ENCODE measurements at regions not wholly inside any gene's neighbourhood (a gene's known extent, or its start where the extent isn't known, plus 50 kb on each side); places are given as distances from the start of the nearest gene placed in this dataset.

- DNase-seq (ENCODE audit: low spot score): no peak
These were observed 145.5 kb downstream of the WNT5A start for GRCh38 chr3:55341502-55342031.

- no peak for DNase-seq (ENCODE audit: low spot score)
These were observed 147.3 kb downstream of the WNT5A start for GRCh38 chr3:55339819-55340218.

- no peak for DNase-seq (ENCODE audit: low spot score)
These were observed 147.7 kb downstream of the WNT5A start for GRCh38 chr3:55339390-55339789.

DNA sequence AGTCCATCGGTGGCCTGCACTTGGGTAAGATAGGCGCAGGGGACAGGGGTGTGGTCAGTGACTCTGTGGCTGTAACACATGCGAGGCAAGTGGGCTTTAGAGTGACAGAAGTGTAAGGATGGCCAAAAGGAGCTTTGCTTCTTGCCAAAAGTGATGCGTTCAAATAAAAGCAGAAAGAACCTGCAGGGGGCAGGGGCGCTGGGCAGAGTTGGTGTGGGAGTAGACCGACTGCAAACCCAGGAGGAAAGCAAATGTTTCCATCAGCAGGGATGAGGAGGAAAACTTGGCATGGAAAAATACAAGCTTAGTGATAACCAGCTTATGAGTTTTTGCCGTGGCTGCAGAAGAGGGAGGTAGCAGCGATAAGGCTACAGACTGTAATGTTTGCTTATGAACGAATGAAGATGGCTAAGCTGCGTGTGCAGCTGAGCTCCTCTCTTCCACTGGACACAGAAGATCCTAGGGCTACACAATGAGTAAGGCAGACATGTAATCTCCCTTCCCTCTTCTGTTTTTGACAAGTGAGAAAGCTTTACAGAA is 149.4 kb downstream of the WNT5A start:
- DNase-seq (ENCODE audit: low spot score): no peak

DNA sequence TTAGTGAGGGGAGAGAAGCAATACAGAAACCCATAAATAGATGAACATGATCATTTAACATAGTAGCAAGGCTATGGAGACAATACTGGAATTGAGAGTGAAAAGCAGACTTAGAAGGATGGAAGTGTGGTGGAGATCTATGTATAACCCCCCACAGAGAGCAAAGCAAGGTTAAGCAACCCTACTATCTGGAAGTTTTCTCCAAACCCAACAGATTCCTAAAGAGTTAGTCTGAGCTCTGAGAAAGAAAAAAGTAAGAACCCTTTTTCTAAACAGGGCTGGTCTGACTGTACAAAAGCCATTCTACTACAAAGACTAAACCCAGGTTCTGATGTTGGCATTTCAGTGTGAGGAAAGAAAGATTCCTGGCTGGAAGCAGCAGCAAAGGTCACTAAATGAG is 153.2 kb downstream of the WNT5A start:
- DNase-seq (ENCODE audit: low spot score): no peak

DNA sequence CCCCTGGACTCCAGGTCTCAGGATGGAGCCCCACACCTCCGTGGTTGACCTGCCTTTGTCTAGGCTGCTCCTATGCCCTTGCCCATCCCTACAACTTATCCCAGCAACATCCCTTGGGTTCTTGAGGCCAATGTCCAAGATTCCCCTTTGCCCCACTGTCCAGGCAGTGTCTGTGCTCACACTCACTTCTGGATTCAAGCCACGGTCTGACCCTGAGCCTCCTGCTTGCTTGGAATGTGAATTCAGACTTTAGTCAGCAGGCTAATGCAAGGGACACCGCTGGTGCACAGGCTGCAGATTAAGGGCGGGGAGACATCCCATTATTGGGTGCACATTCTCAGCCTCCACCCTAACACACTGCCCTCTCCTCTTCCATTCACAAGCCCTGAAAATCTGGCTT is 154.1 kb downstream of the WNT5A start:
- DNase-seq (ENCODE audit: low spot score): no peak

DNA sequence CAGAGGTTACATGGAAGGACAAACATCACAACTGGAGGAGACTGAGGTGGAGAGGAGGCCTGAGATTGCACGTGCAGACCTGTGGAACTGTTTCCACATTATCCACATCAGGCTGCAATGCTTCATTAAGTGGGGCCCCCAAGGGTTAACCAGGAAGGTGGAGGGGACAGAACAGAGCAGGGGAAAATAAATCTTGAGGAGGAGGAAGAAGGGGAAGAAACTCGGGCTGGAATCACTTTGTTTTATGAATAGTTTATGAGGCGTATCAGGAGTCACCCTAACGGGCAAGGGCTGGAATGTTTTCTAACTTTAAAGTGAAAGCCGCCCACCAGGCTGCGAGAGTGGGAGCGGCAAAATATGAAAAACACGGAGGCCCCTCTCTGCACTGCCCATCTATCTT is 154.9 kb downstream of the WNT5A start:
- DNase-seq (ENCODE audit: low spot score): no peak

DNA sequence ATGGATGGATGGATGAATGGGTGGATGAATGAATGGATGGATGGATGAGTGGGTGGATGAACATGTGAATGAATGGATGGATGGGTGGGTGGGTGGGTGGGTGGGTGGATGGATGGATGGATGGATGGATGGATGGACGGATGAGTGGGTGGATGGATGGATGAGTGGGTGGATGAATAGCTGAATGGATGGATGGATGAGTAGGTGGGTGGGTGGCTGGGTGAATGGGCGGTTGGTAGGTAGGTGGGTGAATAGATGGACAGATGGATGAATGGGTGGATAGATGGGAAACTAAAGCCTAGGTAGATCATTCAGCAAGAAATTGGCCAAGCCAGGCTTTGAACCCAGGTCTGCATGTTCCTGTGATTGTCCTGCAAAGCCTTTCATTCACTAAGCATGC is 155.6 kb downstream of the WNT5A start:
- DNase-seq (ENCODE audit: low spot score): no peak

GRCh38 chr3:55330756-55331155 is 156.3 kb downstream of the WNT5A start:
- no peak for DNase-seq (ENCODE audit: low spot score)

DNA sequence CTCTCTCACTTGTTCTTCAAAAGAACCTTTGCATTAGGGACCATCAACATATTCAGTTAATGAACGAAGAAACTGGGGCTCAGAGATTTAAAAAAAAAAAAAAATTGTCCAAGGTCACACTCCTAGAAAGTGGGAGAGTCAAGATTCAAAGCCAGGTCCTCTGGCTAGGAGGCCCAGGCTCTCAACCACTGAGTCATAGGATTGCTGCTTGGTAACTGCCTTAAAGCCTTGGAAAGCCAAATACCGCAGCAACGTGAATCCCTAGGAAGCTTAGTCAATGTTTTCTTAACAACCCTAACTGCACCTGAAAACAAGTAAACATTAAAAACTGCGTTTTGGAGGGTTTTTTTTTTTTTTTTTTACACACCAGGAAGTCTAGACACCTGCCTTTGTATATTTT is 156.8 kb downstream of the WNT5A start:
- no peak for DNase-seq (ENCODE audit: low spot score)

GRCh38 chr3:55329849-55330248 is 157.3 kb downstream of the WNT5A start:
- no peak for DNase-seq (ENCODE audit: low spot score)

GRCh38 chr3:55327131-55327920 is 159.8 kb downstream of the WNT5A start:
- DNase-seq (ENCODE audit: low spot score): no peak

DNA sequence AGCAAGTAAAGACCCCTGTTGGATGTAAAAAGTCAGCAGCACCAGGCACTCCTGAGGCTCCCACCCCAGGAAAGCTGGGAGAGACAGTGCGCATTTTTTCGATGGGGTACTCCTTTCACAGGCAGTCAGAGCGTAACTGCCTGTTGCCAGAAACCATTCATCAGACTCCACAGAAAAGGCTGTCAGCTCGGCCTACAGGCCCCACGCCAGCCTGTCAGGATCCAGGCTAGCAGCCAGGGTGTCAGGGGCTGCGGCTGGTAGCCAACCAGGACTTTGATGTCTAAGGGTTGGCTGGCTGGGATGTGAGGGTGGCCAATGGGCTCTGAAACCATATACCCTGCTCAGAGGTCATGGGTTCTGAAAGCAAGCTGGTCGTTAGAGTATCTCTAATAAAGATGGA is 164.5 kb downstream of the WNT5A start:
- DNase-seq (ENCODE audit: low spot score): no peak

DNA sequence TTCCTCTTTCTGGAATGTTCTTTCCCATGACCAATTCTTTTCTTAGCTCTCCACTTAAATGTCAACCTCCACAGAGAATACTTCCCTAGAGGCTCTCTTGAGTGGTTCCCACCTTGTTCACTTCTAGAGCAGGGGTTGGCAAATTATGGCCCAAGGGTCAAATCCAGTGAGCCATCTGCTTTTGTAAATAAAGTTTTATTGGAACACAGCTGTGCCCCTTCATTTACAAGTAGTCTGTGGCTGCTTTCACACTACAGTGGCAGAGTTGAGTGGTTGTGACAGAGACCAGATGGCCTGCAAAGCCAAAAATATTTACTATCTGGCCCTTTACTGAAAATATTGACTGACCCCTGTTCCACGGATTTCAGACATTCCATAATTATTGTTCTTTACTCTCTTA is 166.2 kb downstream of the WNT5A start:
- DNase-seq (ENCODE audit: low spot score): no peak

- DNase-seq (ENCODE audit: low spot score): no peak
These were observed 171.7 kb downstream of the WNT5A start for GRCh38 chr3:55315396-55315795.

DNA sequence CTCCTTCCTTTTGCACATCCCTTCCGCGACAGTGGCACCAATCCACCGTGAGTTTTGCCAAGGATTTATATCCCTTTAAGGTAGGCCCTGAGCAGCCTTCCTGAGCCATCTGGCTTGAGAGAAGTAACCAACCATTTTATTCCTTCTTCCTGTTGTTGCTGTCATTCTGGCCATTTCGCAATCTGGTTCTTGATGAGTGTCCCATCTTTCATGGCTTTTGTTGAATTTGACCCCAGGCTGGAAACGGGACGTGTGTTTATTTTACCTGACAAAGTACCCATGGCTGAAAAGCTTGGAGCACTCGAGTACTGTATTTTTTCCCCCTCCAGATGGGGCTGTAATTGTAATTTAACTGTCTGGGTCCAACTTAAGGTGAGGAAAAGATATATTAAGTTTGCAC is 173.4 kb downstream of the WNT5A start:
- no peak for DNase-seq (ENCODE audit: low spot score)

DNA sequence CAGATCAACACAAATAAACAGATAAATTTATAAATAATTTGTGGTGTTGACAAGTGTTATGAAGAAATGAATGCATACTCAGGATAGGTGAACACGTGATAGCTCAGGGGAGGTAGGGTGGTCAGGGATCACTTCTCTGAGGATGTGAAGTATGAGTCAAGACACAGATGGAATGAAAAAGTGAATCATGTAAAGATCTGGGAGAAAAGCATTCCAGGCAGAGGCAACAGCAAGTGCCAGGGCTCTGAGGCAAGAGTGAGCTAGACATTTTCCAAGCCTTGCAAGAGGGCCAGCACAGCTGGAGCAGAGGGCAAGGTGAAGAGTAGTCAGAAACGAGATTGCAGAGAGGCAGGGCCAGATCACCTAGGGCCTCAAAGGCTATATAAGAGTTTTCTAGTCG is 177.8 kb downstream of the WNT5A start:
- DNase-seq (ENCODE audit: low spot score): no peak

DNA sequence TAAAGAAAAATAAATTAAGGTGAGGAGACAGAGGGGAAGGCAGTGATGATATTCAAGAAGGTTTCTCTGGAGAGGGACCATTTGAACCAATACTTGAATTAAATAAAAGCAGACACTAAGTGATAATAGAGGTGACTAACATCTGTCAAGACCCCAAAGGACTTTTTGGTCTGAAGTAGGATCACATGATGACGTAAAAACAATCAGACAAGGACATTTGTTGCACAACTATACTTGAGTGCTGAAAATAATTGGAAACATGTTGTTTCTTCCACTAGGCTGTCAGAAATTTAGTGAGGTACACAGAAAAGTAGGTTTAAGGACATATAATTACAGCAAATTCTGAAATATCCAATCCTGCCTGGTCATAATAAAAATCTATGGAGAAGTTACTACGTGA is 179.5 kb downstream of the WNT5A start:
- no peak for DNase-seq (ENCODE audit: low spot score)

DNA sequence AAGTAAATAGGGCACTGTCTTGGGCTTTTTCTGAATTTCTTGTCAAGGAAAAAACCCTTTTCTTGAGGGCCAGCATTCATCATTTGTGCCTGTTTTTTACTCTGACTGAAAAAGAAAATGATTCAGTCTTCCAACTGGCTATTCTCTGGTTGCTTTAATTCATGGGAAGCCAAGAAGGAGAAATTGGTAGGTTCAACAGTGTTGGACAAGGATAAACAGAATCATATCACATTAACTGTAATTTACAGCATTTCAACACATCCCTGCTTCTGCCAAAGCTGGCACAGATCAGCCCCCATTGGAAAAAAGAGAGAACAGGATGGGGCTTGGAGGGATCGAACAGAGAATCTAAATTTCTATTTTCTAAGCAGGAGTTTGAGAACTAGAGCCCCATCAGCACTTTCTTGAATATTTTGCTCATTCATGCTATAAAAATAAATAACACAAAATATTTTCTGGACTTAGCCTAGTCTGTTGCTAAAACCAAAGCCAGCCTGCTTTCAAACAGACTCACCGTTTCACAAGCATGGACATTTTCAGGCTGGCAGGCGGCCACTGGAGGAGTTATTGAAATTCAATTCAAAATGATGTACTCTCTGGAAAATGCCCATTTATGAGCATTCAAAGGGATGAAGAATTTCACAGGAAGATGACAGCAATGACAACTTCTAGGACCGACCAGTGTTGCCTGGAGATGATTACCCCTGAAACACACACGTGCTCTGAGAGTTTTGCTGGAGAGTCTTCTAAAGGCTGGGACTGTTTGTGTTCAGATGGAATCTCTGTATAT is 181.2 kb downstream of the WNT5A start:
- DNase-seq (ENCODE audit: low spot score): no peak

DNA sequence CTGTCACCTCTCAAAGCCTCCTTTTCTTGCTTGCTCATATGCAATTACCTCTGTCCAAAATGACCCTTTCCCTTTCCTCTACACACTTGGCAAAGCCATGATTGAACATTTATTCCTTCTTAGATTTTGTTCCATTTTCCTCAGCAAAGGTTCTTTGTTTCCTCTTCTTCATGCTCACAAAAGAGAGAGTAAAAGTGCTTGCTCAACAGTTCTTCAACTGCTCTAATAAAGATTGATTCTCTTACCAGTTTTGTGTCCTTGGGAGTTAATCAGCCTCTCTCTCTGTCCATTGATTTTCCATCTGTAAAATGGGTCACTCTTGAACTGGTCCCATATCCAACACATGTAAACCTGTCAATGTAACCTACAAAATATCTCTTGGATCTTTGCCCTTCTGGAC is 186.4 kb downstream of the WNT5A start:
- no peak for DNase-seq (ENCODE audit: low spot score)

- no peak for DNase-seq (ENCODE audit: low spot score)
These were observed 189.4 kb downstream of the WNT5A start for GRCh38 chr3:55297706-55298105.

DNA sequence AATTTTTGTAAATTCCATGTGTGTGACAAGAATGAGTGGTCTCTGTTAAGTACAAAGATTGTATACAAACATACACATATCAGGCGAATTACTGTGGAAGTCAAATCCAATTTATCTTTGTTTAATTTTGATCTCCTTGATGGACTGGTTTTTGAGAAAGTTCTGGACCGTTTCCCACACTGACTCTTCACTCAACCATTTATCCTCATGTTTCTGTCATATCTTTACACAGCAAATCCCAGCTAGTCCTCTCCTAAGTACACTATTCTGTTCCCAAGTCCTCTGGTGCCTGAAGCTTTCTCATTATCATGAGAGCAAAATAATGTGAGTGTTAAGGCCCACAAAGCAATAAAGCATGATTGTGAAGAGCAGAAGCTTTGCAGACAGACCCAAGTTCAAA is 189.9 kb downstream of the WNT5A start:
- DNase-seq (ENCODE audit: low spot score): no peak

GRCh38 chr3:55296791-55297190 is 190.3 kb downstream of the WNT5A start:
- no peak for DNase-seq (ENCODE audit: low spot score)

Measured in HuH-7 (cell line).